Prostate gland (tissue), 2 donors: ENCODE measurements at regions not wholly inside any gene's neighbourhood (a gene's known extent, or its start where the extent isn't known, plus 50 kb on each side); places are given as distances from the start of the nearest gene placed in this dataset.

Source experiments
- DNase-seq: peaks from one replicate; pipeline ENCODE4 v3.0.0-alpha.2; 2019; ENCODE audit warnings: low spot score
- H3K27ac ChIP-seq, 2 donors: fragments of 200-600 bp; sonication (generic); 2 replicates each; pipeline ENCODE4 v1.5.1; 2017 to 2019
- H3K27me3 ChIP-seq: fragments of 200-600 bp; sonication (generic); replicated peaks from 2 replicates; pipeline ENCODE4 v1.5.1; 2019; ENCODE audit not compliant: insufficient read depth
- H3K36me3 ChIP-seq, 2 donors: fragments of 200-600 bp; sonication (generic); 1 replicate in 1 of 2; 2 replicates in 1 of 2; pipeline versions ENCODE4 v1.5.1 to v1.8.1; 2017 to 2019
- H3K4me1 ChIP-seq: fragments of 200-600 bp; sonication (generic); replicated peaks from 2 replicates; pipeline ENCODE4 v1.5.1; 2019
- H3K4me3 ChIP-seq, 2 donors: fragments of 200-600 bp; sonication (generic); 2 replicates each; pipeline ENCODE4 v1.5.1; 2017 to 2019
- H3K9me3 ChIP-seq: fragments of 200-600 bp; sonication (generic); 2 replicates; pipeline ENCODE4 v1.5.1; 2017
- POLR2A ChIP-seq: fragments of 450-650 bp; IDR thresholded peaks from one replicate; pipeline ENCODE4 v1.6.1; 2016; ENCODE audit warnings: antibody characterized with exemption, mild to moderate bottlenecking
- POLR2AphosphoS5 ChIP-seq: sonication (generic); formaldehyde crosslinking; IDR thresholded peaks from one replicate; pipeline ENCODE4 v1.6.1; 2017; ENCODE audit warnings: antibody characterized with exemption
- WGBS: methylation state at CpG from one replicate; pipeline ENCODE4 v1.1.5; 2018; 5-methylcytosine and 5-hydroxymethylcytosine counted together
- intact Hi-C: fragments of 100-400 bp; cut with DNase I; formaldehyde crosslinking; loops from one replicate; pipeline ENCODE4 v1.14.2; 2022
- TF ChIP-seq, protein P1 (sequence below), 4 experiments: fragments of 200-600 bp in 2 of 4; fragments of 450-650 bp in 2 of 4; sonication (generic) in 2 of 4; IDR thresholded peaks; 1 replicate in 3 of 4; 2 replicates in 1 of 4; pipeline ENCODE4 v1.5.1; 2016 to 2019; ENCODE audit warnings: antibody characterized with exemption in 4 of 4, mild to moderate bottlenecking in 2 of 4, moderate library complexity in 2 of 4

DNA sequence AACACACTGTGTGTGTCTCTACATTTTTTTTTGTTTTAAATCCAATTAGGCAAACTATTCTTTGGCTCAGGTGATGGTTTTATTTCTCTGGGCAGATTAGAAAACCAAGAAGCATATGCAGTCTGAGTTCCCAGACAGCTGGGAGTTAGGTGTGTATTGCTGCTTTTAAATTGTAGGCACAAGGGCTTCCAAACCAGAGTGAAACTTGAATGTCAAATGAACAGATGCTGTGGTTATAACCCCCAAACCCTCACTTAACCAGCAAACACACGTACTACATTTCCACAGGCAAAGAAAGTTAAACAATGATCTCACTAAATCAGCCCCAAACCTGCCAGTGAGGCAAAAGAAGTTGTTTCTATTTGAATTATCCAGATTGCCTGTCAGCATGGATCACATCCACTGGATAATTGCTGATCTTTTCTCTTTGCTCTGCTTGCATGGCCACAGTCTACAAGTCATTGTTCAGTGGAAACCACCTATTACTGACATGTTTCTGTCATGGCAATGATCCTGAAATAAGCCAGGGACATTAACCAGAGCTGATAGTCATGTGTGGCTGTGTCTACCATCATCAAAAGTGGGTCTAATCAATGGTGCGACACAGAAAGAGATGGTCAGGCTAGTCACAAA, 576.5 kb upstream of the PLXNA2 start:
- intact Hi-C loops, result no loop called here
- DNase-seq, result no peak
- no peak for TF ChIP-seq POLR2A
- TF ChIP-seq, protein P1, sequence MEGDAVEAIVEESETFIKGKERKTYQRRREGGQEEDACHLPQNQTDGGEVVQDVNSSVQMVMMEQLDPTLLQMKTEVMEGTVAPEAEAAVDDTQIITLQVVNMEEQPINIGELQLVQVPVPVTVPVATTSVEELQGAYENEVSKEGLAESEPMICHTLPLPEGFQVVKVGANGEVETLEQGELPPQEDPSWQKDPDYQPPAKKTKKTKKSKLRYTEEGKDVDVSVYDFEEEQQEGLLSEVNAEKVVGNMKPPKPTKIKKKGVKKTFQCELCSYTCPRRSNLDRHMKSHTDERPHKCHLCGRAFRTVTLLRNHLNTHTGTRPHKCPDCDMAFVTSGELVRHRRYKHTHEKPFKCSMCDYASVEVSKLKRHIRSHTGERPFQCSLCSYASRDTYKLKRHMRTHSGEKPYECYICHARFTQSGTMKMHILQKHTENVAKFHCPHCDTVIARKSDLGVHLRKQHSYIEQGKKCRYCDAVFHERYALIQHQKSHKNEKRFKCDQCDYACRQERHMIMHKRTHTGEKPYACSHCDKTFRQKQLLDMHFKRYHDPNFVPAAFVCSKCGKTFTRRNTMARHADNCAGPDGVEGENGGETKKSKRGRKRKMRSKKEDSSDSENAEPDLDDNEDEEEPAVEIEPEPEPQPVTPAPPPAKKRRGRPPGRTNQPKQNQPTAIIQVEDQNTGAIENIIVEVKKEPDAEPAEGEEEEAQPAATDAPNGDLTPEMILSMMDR (IDR thresholded peaks at IDR 0.05), result no peak
- no peak for TF ChIP-seq POLR2AphosphoS5
- H3K4me1 ChIP-seq, result no peaks in the 10 kb centered on the region
- H3K4me3 ChIP-seq, result no peak overlapping the region
- H3K27me3 ChIP-seq, result no peaks in the 10 kb centered on the region
- no peak overlapping the region for H3K27ac ChIP-seq
- H3K36me3 ChIP-seq, result no peaks in the 10 kb centered on the region
- WGBS, result 45% methylated on average over 2 of the region's 2 CpGs
- no peaks in the 10 kb centered on the region for H3K9me3 ChIP-seq

DNA sequence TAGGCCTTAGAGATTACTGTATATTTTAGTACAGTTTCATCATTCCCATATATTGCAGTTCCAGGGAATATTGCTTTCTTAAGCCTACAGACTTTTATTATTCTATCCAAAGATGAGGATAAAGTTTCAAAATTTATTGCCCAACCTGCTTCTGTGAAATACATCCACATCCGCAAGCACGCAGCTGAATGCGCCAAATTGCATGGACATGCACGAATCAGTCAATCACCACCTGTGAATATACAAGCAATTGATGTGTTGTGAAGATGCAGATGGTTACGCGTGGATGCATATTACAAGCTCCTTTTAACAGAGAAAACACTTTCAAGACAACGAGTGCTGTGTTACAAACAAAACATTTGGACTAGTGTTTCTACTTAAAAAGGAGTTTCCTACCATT, 577.8 kb upstream of the PLXNA2 start:
- no peak for DNase-seq
- H3K27me3 ChIP-seq, result no peaks in the 10 kb centered on the region
- no peak overlapping the region for H3K27ac ChIP-seq
- TF ChIP-seq POLR2AphosphoS5 (no peak), POLR2A (no peak)
- TF ChIP-seq, protein P1 (IDR thresholded peaks at IDR 0.05), result no peak
- intact Hi-C loops, result no loop called here
- WGBS, result 78% methylated on average over 7 of the region's 7 CpGs
- no peaks in the 10 kb centered on the region for H3K9me3 ChIP-seq
- H3K36me3 ChIP-seq, result no peaks in the 10 kb centered on the region
- H3K4me3 ChIP-seq, result no peak overlapping the region
- no peaks in the 10 kb centered on the region for H3K4me1 ChIP-seq

DNA sequence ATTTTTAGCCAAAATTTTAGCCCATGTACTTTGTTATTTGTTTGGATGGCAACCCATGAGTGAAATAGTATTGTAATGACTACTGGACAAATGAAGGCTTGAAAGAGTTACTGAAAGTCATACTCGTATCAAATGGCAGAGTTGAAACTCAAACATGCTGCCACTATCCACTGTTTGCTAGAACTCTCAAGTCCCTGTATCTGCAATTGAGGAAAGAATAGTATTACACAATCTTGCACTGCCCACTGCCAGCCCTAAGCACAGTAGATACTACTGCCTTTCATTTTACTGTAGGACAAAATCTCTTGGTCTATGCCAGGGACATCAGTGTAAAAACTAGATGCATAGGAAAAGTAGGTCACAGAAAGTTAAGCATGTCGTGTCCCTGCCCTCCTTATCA, 581.1 kb upstream of the PLXNA2 start:
- no peak overlapping the region for H3K4me3 ChIP-seq
- intact Hi-C loops, result no loop called here
- no peak overlapping the region for H3K27ac ChIP-seq
- TF ChIP-seq, protein P1 (IDR thresholded peaks at IDR 0.05), result no peak
- no peak for TF ChIP-seq POLR2AphosphoS5
- TF ChIP-seq POLR2A, result no peak
- H3K4me1 ChIP-seq, result no peaks in the 10 kb centered on the region
- no peaks in the 10 kb centered on the region for H3K36me3 ChIP-seq
- WGBS, result 73% methylated on average over 2 of the region's 2 CpGs
- DNase-seq, result no peak
- H3K27me3 ChIP-seq, result no peaks in the 10 kb centered on the region
- H3K9me3 ChIP-seq, result no peaks in the 10 kb centered on the region

DNA sequence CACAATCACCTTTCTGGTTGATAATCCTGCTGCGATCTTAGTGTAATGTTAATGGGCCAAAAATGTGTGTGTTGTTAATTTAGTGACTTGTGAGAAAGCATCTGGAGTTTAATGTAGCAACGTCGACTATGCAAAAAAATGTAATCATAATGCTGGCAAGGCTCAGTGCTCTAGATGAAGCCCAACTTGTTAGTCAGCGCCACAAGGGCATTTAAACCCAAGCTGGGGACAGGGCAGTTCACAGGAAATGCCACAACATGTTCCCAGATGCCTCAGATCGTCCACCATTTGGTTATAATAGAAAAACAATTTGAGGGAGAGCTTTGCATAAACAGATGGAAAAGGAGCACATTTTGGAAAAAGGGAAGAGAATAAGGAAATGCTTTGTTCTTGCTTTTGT, 585.4 kb upstream of the PLXNA2 start:
- Histone ChIP-seq H3K4me1 (no peaks in the 10 kb centered on the region), H3K9me3 (no peaks in the 10 kb centered on the region), H3K27me3 (no peaks in the 10 kb centered on the region), H3K27ac (no peak overlapping the region), H3K4me3 (no peak overlapping the region), H3K36me3 (no peaks in the 10 kb centered on the region)
- DNase-seq, result no peak
- intact Hi-C loops, result no loop called here
- 24% methylated on average over 5 of the region's 5 CpGs for WGBS
- no peak for TF ChIP-seq POLR2AphosphoS5
- TF ChIP-seq, protein P1 (IDR thresholded peaks at IDR 0.05), result no peak
- no peak for TF ChIP-seq POLR2A

DNA sequence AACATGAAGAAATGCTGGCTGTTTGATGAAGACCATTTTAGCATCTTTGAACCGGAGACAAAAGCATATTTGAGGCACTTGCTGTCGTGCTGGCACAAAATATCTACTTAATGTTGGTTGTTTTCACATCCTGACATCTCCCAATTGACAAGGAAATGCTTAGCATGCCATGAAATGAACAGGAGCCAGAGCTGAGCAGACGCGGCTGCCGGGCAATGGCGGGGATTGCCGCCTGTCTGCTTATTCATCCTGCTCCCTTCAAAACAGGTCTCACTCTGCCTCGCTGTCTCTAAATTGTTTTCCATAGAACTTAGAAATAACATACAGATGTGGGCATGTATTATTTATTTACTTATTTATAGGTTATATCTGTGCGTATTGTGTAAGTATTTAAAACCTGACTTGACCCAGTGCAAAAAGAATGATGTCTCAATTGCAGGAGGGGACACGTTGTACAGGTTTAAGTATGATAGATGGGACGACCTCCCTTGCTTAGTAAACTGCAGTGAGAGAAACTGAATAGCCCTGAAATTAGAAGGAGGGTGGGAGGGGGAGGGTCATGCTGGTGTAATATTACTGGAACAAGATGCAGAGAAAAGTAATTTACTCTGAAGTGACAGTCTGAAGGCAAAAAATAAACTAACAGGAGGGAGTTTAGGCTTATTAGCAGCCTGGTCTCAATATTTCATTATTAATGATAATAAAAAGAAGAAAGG, 590.4 kb upstream of the PLXNA2 start:
- Histone ChIP-seq H3K4me1 (no peaks in the 10 kb centered on the region), H3K4me3 (no peak overlapping the region), H3K9me3 (no peaks in the 10 kb centered on the region), H3K36me3 (no peaks in the 10 kb centered on the region), H3K27me3 (no peaks in the 10 kb centered on the region), H3K27ac (no peak overlapping the region)
- intact Hi-C loops, result no loop called here
- TF ChIP-seq, protein P1 (IDR thresholded peaks at IDR 0.05), result no peak
- no peak for TF ChIP-seq POLR2A
- no peak for TF ChIP-seq POLR2AphosphoS5
- DNase-seq, result no peak
- WGBS, result 17% methylated on average over 11 of the region's 11 CpGs
